Stimulated activated CD4-positive, alpha-beta T cell treated with anti-CD3 and anti-CD28 coated beads, TNF-alpha, amount 100 ng/mL, for 48 hours (primary cell): ENCODE measurements at regions not wholly inside any gene's neighbourhood (a gene's known extent, or its start where the extent isn't known, plus 50 kb on each side); places are given as distances from the start of the nearest gene placed in this dataset.

Experiments
- DNase-seq, 3 donors: peaks; one replicate each; pipeline ENCODE4 v3.0.0-alpha.2; 2020; ENCODE audit warnings: low read depth in 3 of 3

- DNase-seq, result no peak
Observed at GRCh38 chrX:45775468-45775867, 574.8 kb upstream of the DIPK2B start.

DNA sequence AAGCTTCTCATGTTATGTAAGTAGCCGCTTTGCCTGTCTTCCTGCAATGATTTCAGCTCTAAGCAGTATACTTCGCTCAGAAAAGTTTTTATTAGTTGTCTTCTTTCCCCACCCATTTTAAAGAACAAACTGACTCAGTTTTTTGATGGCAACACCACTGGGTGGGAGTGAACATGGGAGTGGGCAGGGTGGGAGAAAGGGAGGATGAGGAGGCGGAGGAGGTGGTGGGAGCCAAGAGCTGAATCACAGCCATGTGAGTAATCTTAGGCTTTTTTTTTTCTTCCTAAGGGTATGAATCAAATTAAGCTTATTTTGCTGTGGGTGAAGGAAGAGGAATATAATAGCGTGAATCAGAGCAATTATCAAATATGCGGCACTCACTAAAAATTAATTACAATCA, 574.3 kb upstream of the DIPK2B start:
- no peak for DNase-seq

DNA sequence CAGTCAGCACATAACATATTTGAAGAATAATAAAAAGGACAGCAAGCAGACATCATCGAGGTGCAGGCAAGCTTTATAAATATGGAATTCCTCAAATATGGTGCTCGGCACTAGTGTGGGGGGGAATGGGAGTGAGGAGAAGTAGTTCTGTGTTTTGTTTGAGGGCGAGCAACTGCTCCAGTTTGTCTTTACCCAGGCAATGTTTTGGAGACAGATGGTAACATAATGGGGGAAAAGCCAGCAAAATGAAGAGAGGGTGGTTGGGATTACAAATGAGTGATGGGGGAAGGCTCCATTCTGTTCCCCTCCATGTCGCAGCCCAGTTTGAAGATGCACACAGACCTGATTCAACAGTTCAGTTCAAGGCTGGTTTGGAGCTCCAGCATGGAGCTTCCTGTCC, 572.9 kb upstream of the DIPK2B start:
- no peak for DNase-seq

- no peak for DNase-seq
Observed at GRCh38 chrX:45771560-45772340, 571.1 kb upstream of the DIPK2B start.

DNA sequence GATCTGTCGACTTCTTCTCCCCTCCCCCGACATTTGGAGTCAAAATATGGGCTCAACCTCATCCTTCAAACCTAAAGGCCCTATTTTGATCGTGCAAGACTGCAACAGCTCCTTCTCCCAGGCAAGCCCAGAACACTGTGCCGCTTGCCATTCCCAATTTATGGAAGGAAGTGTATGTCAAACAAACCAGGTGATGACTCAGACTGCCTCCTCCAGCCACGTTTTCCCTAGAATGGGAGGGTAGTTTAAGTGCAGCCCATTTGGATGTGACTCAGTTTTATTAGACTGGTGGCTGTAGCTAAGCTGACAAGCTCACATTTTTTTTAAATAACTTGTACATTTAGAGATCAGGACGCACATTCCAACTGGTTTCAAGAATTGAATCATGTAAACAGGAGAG, 570.4 kb upstream of the DIPK2B start:
- no peak for DNase-seq

DNA sequence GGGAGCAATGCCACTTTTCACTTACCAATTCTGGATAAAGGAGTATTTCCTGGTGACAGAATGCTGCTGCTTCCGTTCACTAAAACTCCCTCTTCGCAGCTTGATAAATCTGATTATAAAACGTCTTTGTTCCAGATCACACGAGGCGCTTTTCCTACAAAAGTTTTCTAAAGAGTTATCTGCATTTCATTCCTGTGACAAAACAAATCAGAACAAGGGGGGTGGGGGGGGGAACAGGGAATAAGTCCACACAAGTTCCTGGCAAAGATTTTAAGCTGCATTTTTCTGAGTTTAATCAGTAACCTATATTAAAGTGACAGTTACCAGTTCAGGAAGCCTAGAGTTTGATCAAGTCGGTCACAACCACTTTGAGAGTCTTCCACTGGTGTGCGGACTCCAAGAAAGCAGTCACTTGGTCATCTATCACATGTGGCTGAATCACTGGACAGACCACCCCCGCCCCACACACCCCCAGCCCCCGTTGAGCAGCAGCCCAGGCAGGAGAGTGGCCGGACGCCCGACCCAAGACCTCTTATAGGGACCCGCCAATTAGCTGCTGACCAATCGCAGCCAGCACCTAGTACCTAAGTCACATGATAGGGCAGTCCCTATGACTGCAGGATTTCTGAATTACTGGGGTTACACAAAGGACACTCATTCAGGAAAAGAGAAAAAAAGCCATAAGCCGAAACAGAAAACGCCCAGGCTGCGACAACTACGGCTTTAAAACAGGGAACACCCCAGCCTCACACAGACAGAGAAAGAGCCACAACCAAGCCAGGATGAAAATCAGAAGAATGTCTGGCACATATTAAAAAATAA, 569.3 kb upstream of the DIPK2B start:
- no peak for DNase-seq

DNA sequence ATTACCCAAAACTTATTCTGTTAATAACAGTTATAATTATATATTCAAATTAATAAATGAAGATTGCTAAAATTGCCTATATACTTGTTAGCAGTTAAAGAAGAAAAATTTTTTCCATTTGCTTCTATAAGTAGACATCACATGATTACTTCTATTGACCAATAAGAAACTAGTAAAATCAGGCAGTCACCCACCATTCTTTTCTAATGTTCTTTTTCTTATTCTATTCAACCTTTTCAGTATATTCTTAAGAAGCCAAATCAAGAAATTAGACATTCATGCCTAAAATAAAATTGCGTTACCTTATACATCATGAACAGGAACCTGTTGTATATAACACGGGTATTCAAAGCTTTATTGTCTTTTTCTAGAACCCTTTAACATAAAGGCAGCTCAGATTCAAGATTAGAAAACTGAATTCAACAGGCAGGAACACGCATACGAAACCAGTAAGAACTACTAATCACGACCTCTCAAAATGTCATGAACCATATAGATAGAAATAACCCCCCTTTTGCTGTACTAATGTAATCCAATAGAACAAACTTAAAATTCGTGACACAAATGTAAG, 568.1 kb upstream of the DIPK2B start:
- DNase-seq, result no peak

DNA sequence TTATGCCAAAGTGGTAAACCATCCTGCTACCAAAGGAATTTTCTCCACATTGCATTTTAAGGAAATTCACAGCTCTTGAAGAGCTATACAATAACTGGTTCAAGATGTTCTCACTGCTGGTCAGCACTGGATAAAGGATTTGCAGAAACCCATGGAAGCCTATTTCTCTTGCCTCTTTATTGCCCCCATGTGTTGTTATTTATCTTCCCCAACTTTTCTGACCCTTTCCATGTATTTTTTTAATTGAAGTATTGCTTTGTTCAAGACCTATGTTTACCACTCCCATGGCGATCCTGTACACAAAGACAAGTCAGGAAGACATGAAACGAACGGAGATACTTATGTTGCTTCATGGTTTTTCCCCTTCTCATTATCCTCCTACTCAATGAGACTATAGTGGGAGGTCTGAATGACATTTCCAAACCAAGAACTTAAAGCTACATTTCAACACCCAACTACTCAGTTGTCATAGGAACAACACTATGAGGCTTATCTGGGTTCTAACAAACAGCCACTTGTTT, 566.4 kb upstream of the DIPK2B start:
- DNase-seq, result no peak

- DNase-seq, result no peak
Observed at GRCh38 chrX:45765767-45766166, 565.1 kb upstream of the DIPK2B start.

GRCh38 chrX:45765281-45765680, 564.6 kb upstream of the DIPK2B start:
- DNase-seq, result no peak

DNA sequence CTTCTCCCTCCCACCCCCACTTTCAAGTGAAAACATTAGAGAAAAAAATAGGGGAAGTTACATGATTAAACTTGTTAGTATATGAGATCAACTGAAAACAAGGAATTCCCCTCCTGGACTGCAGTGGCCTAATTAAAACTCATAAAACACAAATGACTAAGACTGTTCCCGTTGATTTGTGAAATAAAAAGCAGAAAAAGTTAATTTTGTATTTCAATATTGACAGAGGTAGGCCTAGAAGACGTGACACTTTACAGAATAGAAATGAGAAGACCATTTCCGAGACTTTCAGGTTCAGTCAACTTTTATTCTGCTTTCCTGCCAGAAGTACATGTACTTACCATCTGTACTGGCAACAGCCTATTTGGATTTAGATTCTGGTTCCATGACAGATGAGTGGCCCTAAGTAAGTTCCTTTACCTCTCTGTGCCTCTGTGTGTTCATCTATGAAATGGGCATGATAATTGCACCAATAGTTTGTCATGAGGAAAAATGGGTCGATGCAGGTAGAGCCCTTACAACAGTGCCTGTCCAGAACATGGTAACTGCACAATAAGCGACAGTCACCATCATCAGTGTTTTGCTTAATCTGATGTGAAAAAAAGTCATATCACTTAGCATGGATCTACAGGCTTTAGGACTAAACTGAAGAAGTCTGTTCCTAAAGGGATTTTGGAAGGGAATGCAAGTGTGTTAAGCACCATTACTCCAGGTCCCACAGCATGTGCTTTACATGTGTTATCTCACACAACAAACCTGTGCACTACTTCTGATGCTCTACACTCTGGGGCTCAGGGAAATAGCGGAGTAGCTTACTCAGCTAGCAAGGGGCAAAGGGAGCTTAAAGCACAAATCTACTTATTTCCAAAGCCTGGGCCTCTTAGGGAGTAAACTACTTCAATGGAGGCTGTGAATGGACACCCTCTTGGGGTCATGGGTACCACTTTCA, 562.3 kb upstream of the DIPK2B start:
- DNase-seq, result no peak

GRCh38 chrX:45761920-45762319, 561.2 kb upstream of the DIPK2B start:
- no peak for DNase-seq

DNA sequence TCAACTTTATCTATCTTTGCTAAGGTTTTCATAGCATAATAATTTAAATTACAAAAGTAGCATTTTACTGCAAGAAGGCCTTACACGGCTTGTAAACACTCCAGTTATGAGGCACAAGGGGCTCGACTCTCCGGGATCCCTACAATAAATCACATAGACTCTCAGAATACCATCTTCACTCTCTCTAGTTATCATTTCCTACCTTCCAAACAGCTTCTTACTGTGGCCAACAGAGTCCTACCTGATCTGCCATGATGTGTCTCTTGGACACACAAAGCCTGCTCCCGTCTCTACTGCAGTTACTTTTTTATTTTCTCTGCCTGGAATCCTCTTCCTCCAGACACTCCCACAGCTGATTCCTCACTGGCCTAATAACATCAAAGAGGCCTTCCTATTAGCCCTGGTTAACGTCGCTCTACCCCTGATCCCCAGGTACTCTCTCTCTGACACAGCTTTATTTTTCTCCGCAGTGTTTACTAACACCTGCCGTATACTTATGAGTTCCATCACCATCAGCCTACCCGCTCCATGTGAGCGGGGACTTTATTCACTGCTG, 559.6 kb upstream of the DIPK2B start:
- DNase-seq, result no peak

DNA sequence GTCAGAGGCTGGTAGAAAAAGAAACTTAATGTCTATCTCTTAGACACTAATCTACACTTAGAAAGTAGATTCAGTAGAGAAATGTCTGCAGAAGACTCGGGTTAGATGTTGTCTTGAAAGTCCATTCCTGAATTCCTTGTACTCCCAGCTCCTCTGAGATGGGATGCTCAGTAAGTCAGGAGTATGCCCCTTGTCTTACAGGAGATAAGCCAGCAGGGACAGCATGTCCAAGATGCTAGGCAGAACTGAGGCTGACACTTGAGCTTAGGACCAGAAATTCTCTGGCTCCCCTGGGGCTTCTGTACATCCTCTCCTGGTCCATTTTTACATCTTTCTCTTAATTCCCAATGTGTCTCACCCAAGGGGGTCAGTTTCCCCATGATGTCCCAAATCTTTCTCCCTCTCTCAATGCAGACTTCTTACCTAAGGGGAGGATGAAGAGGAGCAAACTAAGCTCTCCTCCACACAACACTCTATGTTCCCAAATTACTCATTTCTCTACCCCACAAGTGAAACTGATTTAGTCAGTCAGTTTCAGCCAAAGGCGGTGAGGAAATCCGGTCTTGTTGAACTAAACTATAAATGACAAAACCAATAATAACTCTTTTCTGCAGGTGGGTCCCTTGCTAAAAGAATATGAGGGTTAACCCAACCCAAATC, 558.2 kb upstream of the DIPK2B start:
- DNase-seq, result no peak

DNA sequence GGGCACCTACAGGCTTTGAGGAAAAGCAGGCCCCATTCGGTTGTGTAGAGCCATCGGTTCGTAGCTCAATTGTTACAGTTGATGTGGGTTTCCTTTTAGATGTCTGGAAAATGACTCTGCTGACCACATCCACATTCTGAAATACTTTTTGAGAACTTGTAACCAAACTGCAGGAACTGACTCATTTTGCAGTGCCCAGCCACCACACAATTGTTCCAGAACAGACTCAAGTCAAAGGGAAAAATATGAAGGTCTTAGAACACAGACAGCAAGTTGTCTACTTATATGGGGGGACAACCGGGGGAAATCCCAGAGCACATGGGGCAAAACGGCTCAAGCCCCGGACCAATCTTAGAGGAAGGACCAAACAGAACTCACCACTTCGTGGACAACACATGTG, 557.6 kb upstream of the DIPK2B start:
- DNase-seq, result no peak

DNA sequence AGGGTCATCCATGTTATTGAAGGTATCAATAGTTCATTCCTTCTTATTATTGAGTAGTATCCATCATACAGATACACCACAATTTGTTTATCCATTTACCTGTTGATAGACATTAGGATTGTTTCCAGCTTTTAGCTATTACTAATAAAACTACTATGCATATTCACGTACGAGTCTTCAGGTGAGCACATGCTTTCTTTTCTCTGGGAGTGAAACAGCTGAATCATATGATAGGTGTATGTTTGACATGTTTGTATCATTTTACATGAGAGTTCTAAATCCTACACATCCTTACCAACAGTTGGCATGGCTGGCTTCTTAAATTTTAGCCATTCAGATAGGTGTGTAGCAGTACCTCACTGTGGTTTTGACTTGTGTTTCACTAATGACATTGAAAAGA, 556.6 kb upstream of the DIPK2B start:
- DNase-seq, result no peak

DNA sequence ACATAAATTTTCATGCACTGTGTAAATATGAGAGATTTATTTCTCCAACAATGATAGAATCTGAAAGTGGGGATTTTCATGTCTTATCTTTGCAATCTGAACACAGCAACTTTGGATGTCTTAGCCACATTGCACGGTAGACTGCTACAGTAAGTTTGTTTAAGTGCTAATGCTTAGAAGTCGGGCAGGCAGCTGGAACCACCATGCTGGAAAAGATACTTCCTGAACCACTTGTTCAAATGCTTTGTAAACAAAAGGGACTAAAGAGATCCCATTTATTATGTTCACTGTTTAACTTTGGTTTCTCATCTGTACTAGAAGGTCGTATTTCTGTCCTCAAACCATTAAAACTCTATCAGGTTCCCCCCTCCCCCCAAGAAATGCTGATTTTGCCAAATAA, 555.9 kb upstream of the DIPK2B start:
- DNase-seq, result no peak

DNA sequence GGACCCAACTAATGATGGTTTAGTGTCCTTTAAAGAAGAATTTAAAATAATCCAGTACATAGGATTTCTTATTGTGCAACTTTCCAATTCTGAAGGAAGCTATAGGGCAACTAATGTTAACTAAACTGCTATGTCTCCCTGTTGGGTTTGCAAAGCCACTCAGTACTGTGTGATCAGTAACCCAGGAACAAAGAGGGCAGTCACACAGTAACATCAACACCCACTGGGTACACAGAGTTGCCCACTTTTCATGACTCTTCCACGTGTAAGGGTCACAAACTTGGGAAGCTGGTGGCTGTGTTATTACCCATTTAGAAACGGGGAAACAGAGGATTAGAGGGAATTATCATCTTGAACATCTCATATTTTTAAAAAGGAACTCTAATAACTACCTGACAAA, 555.0 kb upstream of the DIPK2B start:
- no peak for DNase-seq

- no peak for DNase-seq
Observed at GRCh38 chrX:45751156-45751555, 550.5 kb upstream of the DIPK2B start.

- DNase-seq, result no peak
Observed at GRCh38 chrX:45750639-45751038, 550.0 kb upstream of the DIPK2B start.

- DNase-seq, result no peak
Observed at GRCh38 chrX:45749375-45749774, 548.7 kb upstream of the DIPK2B start.
